ENCODE measurements at regions not wholly inside any gene's neighbourhood (a gene's known extent, or its start where the extent isn't known, plus 50 kb on each side); places are given as distances from the start of the nearest gene placed in this dataset.

DNA sequence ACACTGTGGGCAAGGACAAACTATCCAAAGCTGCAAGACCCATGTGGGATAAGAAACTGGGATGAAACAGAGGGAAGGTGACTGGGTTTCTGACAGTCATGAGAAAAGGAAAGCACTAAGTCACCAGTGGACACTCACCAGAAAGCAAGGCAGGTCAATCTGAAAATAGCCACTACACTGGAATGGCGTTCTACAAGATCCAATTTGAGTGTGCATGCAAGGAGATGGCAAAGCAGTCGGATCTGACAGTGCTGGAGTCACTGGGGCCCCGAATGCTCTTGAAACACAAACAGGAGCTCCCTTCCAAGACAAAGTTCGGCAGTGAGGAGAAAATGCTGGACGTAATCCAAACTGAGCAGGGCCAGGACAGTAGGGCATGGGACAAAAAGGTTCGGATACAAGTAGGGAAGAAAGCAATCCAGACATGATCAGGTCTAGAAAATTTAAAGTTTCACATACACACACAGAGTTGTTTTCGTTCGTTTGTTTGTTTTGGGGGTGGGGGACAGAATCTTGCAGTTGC lies 95.5 kb downstream of the EOMES start:
- TF ChIP-seq, protein P1, sequence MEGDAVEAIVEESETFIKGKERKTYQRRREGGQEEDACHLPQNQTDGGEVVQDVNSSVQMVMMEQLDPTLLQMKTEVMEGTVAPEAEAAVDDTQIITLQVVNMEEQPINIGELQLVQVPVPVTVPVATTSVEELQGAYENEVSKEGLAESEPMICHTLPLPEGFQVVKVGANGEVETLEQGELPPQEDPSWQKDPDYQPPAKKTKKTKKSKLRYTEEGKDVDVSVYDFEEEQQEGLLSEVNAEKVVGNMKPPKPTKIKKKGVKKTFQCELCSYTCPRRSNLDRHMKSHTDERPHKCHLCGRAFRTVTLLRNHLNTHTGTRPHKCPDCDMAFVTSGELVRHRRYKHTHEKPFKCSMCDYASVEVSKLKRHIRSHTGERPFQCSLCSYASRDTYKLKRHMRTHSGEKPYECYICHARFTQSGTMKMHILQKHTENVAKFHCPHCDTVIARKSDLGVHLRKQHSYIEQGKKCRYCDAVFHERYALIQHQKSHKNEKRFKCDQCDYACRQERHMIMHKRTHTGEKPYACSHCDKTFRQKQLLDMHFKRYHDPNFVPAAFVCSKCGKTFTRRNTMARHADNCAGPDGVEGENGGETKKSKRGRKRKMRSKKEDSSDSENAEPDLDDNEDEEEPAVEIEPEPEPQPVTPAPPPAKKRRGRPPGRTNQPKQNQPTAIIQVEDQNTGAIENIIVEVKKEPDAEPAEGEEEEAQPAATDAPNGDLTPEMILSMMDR (IDR thresholded peaks at IDR 0.05): no peak
- no peak for TF ChIP-seq POLR2A (IDR thresholded peaks at IDR 0.05)
